ENCODE measurements at regions not wholly inside any gene's neighbourhood (a gene's known extent, or its start where the extent isn't known, plus 50 kb on each side); places are given as distances from the start of the nearest gene placed in this dataset.

GRCh38 chr5:121189342-121190305 lies 662.1 kb upstream of the FTMT start:
- TF ChIP-seq CTCF (IDR thresholded peaks at IDR 0.05; ENCODE audit: partially characterized antibody, unreplicated experiment): no peak
- no peak for DNase-seq
- H3K27ac Mint-ChIP-seq (ENCODE audit: unreplicated experiment): no peak overlapping the region
- no peak overlapping the region for H3K4me3 Mint-ChIP-seq (ENCODE audit: unreplicated experiment)
- H3K9me3 Mint-ChIP-seq (ENCODE audit: unreplicated experiment): peaks cover 1% of the 10 kb centered on the region
- no peaks in the 10 kb centered on the region for H3K36me3 Mint-ChIP-seq (ENCODE audit: unreplicated experiment)
- no peaks in the 10 kb centered on the region for H3K27me3 Mint-ChIP-seq (ENCODE audit: unreplicated experiment)
- H3K4me1 Mint-ChIP-seq (ENCODE audit: low read depth, unreplicated experiment): no peaks in the 10 kb centered on the region

GRCh38 chr5:121199216-121199999 lies 652.3 kb upstream of the FTMT start:
- H3K9me3 Mint-ChIP-seq (ENCODE audit: unreplicated experiment): no peaks in the 10 kb centered on the region
- no peak overlapping the region for H3K4me3 Mint-ChIP-seq (ENCODE audit: unreplicated experiment)
- H3K36me3 Mint-ChIP-seq (ENCODE audit: unreplicated experiment): no peaks in the 10 kb centered on the region
- no peaks in the 10 kb centered on the region for H3K4me1 Mint-ChIP-seq (ENCODE audit: low read depth, unreplicated experiment)
- H3K27ac Mint-ChIP-seq (ENCODE audit: unreplicated experiment): no peak overlapping the region
- no peaks in the 10 kb centered on the region for H3K27me3 Mint-ChIP-seq (ENCODE audit: unreplicated experiment)
- no peak for DNase-seq
- TF ChIP-seq CTCF (IDR thresholded peaks at IDR 0.05; ENCODE audit: partially characterized antibody, unreplicated experiment): no peak

GRCh38 chr5:121218086-121218485 lies 633.6 kb upstream of the FTMT start:
- DNase-seq: no peak
- no peak for TF ChIP-seq CTCF (IDR thresholded peaks at IDR 0.05; ENCODE audit: partially characterized antibody, unreplicated experiment)
- H3K4me1 Mint-ChIP-seq (ENCODE audit: low read depth, unreplicated experiment): no peaks in the 10 kb centered on the region
- peaks cover 2% of the 10 kb centered on the region for H3K27me3 Mint-ChIP-seq (ENCODE audit: unreplicated experiment)
- H3K36me3 Mint-ChIP-seq (ENCODE audit: unreplicated experiment): no peaks in the 10 kb centered on the region
- no peak overlapping the region for H3K4me3 Mint-ChIP-seq (ENCODE audit: unreplicated experiment)
- H3K27ac Mint-ChIP-seq (ENCODE audit: unreplicated experiment): no peak overlapping the region
- peaks cover 3% of the 10 kb centered on the region for H3K9me3 Mint-ChIP-seq (ENCODE audit: unreplicated experiment)

- no peaks in the 10 kb centered on the region for H3K27me3 Mint-ChIP-seq (ENCODE audit: unreplicated experiment)
- H3K36me3 Mint-ChIP-seq (ENCODE audit: unreplicated experiment): no peaks in the 10 kb centered on the region
- no peak overlapping the region for H3K27ac Mint-ChIP-seq (ENCODE audit: unreplicated experiment)
- TF ChIP-seq CTCF (IDR thresholded peaks at IDR 0.05; ENCODE audit: partially characterized antibody, unreplicated experiment): no peak
- no peak for DNase-seq
- H3K4me1 Mint-ChIP-seq (ENCODE audit: low read depth, unreplicated experiment): no peaks in the 10 kb centered on the region
- H3K9me3 Mint-ChIP-seq (ENCODE audit: unreplicated experiment): peaks cover 3% of the 10 kb centered on the region
- H3K4me3 Mint-ChIP-seq (ENCODE audit: unreplicated experiment): no peak overlapping the region
Measured at GRCh38 chr5:121221483-121221882, 630.2 kb upstream of the FTMT start.

Data from glutamatergic neuron (in vitro differentiated cells).